IPS-18a (cell line): ENCODE measurements at regions not wholly inside any gene's neighbourhood (a gene's known extent, or its start where the extent isn't known, plus 50 kb on each side); places are given as distances from the start of the nearest gene placed in this dataset.

ENCODE experiments used
- H3K27ac ChIP-seq: one replicate; pipeline ENCODE4 v1.5.1; 2013; ENCODE audit warnings: low read length
- H3K27me3 ChIP-seq: one replicate; pipeline ENCODE4 v1.6.1; 2013; ENCODE audit warnings: mild to moderate bottlenecking, low read length; ENCODE audit not compliant: control insufficient read depth, insufficient read depth
- H3K36me3 ChIP-seq: one replicate; pipeline ENCODE4 v1.6.1; 2013; ENCODE audit warnings: low read depth, low read length; ENCODE audit not compliant: control insufficient read depth
- H3K4me1 ChIP-seq: one replicate; pipeline ENCODE4 v1.6.1; 2013; ENCODE audit warnings: low read depth, low read length; ENCODE audit not compliant: control insufficient read depth
- H3K4me3 ChIP-seq: one replicate; pipeline ENCODE4 v1.5.1; 2013; ENCODE audit warnings: low read length
- H3K9ac ChIP-seq: one replicate; pipeline ENCODE4 v1.6.1; 2013; ENCODE audit warnings: mild to moderate bottlenecking, low read length, moderate library complexity
- H3K9me3 ChIP-seq: one replicate; pipeline ENCODE4 v1.6.1; 2013; ENCODE audit warnings: low read depth, low read length; ENCODE audit not compliant: control insufficient read depth

GRCh38 chr11:27211370-27212127, 151.5 kb downstream of the CCDC34 start:
- no peaks in the 10 kb centered on the region for H3K27me3 ChIP-seq

GRCh38 chr11:27210531-27210930, 152.5 kb downstream of the CCDC34 start:
- Histone ChIP-seq H3K36me3 (no peaks in the 10 kb centered on the region), H3K27me3 (no peaks in the 10 kb centered on the region)

More at GRCh38 chr11:27211370-27212127, 151.5 kb downstream of the CCDC34 start:
- Histone ChIP-seq H3K36me3 (no peaks in the 10 kb centered on the region), H3K4me3 (no peak overlapping the region), H3K9me3 (no peaks in the 10 kb centered on the region), H3K27ac (no peak overlapping the region), H3K4me1 (peaks cover 10% of the 10 kb centered on the region), H3K9ac (no peak overlapping the region)

GRCh38 chr11:27209562-27210005, 153.4 kb downstream of the CCDC34 start:
- H3K9ac ChIP-seq: no peak overlapping the region
- H3K9me3 ChIP-seq: no peaks in the 10 kb centered on the region
- no peak overlapping the region for H3K4me3 ChIP-seq
- H3K36me3 ChIP-seq: no peaks in the 10 kb centered on the region
- H3K27me3 ChIP-seq: no peaks in the 10 kb centered on the region
- no peak overlapping the region for H3K27ac ChIP-seq
- no peaks in the 10 kb centered on the region for H3K4me1 ChIP-seq

More at GRCh38 chr11:27210531-27210930, 152.5 kb downstream of the CCDC34 start:
- no peak overlapping the region for H3K4me3 ChIP-seq
- no peak overlapping the region for H3K9ac ChIP-seq
- H3K27ac ChIP-seq: no peak overlapping the region
- no peaks in the 10 kb centered on the region for H3K9me3 ChIP-seq
- H3K4me1 ChIP-seq: no peaks in the 10 kb centered on the region

- Histone ChIP-seq H3K9ac (no peak overlapping the region), H3K27me3 (no peaks in the 10 kb centered on the region), H3K36me3 (no peaks in the 10 kb centered on the region), H3K27ac (no peak overlapping the region), H3K4me1 (no peaks in the 10 kb centered on the region), H3K9me3 (no peaks in the 10 kb centered on the region), H3K4me3 (no peak overlapping the region)
Observed at GRCh38 chr11:27208846-27209245, 154.2 kb downstream of the CCDC34 start.

GRCh38 chr11:27207025-27207650, 155.9 kb downstream of the CCDC34 start:
- Histone ChIP-seq H3K36me3 (no peaks in the 10 kb centered on the region), H3K9me3 (no peaks in the 10 kb centered on the region), H3K9ac (no peak overlapping the region), H3K27ac (no peak overlapping the region), H3K4me1 (peaks cover 3% of the 10 kb centered on the region), H3K27me3 (no peaks in the 10 kb centered on the region), H3K4me3 (no peak overlapping the region)

GRCh38 chr11:27205779-27206570, 157.0 kb downstream of the CCDC34 start:
- H3K4me3 ChIP-seq: no peak overlapping the region
- no peak overlapping the region for H3K27ac ChIP-seq
- no peaks in the 10 kb centered on the region for H3K9me3 ChIP-seq
- H3K27me3 ChIP-seq: no peaks in the 10 kb centered on the region
- peaks cover 4% of the 10 kb centered on the region for H3K4me1 ChIP-seq
- H3K9ac ChIP-seq: no peak overlapping the region
- no peaks in the 10 kb centered on the region for H3K36me3 ChIP-seq

GRCh38 chr11:27205250-27205649, 157.8 kb downstream of the CCDC34 start:
- Histone ChIP-seq H3K9me3 (no peaks in the 10 kb centered on the region), H3K27me3 (no peaks in the 10 kb centered on the region), H3K36me3 (no peaks in the 10 kb centered on the region), H3K9ac (no peak overlapping the region), H3K4me3 (no peak overlapping the region), H3K27ac (no peak overlapping the region), H3K4me1 (peaks cover 4% of the 10 kb centered on the region)

GRCh38 chr11:27204529-27204928, 158.5 kb downstream of the CCDC34 start:
- Histone ChIP-seq H3K36me3 (no peaks in the 10 kb centered on the region), H3K9me3 (no peaks in the 10 kb centered on the region), H3K27ac (no peak overlapping the region), H3K4me1 (peaks cover 4% of the 10 kb centered on the region), H3K4me3 (no peak overlapping the region), H3K9ac (no peak overlapping the region), H3K27me3 (no peaks in the 10 kb centered on the region)

- Histone ChIP-seq H3K27me3 (no peaks in the 10 kb centered on the region), H3K27ac (no peak overlapping the region), H3K4me3 (no peak overlapping the region), H3K36me3 (no peaks in the 10 kb centered on the region), H3K9ac (no peak overlapping the region), H3K9me3 (no peaks in the 10 kb centered on the region), H3K4me1 (peaks cover 4% of the 10 kb centered on the region)
Observed at GRCh38 chr11:27203077-27203647, 159.9 kb downstream of the CCDC34 start.

- Histone ChIP-seq H3K27me3 (no peaks in the 10 kb centered on the region), H3K9me3 (no peaks in the 10 kb centered on the region), H3K4me3 (no peak overlapping the region), H3K36me3 (no peaks in the 10 kb centered on the region), H3K27ac (no peak overlapping the region), H3K9ac (no peak overlapping the region), H3K4me1 (peaks cover 4% of the 10 kb centered on the region)
Observed at GRCh38 chr11:27201454-27202302, 161.1 kb downstream of the BBOX1 start.
